Ramos (cell line): ENCODE measurements at regions not wholly inside any gene's neighbourhood (a gene's known extent, or its start where the extent isn't known, plus 50 kb on each side); places are given as distances from the start of the nearest gene placed in this dataset.

Experiments
- in situ Hi-C: fragments of 300-500 bp; cut with MboI; formaldehyde crosslinking; loops from one replicate; pipeline ENCODE4 v1.14.3; 2022; ENCODE audit warnings: low sequenced_read_pairs; ENCODE audit not compliant: unreplicated experiment

- in situ Hi-C loops: no loop called here
Observed at GRCh38 chr9:26264709-26265601, 586.7 kb upstream of the TUSC1 start.

- in situ Hi-C loops: no loop called here
Observed at GRCh38 chr9:26263478-26263877, 585.2 kb upstream of the TUSC1 start.

GRCh38 chr9:26262421-26263107 lies 584.3 kb upstream of the TUSC1 start:
- in situ Hi-C loops: no loop called here

DNA sequence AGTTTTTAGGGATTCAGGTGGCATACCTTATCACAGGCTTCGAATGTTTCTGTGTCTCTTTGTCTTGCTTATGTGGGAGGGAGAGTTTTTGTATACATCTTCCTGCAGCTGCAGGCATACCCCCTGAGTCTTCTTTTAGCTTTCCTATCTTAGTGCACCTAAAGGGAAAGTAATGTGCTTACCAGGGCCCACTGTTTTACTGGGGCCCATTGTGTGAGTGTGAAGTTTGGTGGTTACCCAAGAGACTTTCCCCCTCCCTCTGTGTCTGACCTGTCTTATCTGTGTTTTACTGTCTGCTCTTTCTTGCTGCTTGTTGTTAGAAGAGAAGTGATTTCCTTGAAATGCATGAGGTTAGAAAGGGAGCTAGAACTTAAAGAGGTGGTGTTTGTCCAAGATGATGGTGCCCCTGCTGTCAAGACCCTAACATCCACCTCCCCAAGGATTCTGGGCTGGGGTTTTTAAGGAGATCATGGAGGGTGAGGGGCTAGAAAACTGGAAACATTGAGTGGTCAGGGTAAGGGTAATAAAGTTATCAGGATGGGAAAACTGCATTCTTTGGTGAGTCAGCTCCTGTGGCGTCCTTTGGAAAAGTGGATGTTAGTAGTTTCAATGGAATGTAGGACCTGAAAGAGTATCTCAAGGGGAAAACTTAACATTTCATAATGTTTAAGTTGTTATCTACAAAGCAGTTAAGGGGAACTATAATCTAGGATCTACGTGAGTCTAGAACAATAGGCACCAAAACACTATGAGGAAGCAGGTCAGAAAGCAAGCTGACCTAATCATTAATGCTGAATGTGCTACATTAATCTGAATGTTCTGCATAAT lies 583.5 kb upstream of the TUSC1 start:
- in situ Hi-C loops: no loop called here

GRCh38 chr9:26260238-26260637 lies 582.0 kb upstream of the TUSC1 start:
- in situ Hi-C loops: no loop called here

DNA sequence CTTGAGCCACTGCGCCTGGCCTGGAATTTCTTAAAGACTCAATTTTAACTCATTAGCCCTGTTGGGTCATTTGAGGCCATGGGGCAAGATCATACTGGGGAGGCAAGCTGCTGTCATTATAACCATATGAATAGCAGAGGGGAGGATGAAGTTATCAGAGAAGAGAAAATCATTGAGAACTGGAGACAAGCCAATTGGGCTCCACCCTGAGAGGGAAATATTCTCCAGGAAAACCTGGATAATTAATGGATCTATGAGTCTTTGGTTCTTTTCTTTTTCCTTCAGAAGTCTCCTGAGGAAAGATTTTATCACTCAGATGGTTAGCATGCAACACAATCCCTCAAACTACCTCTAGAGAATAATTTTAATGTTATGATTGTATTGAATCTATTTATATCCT lies 569.6 kb upstream of the TUSC1 start:
- in situ Hi-C loops: no loop called here

- in situ Hi-C loops: no loop called here
Observed at GRCh38 chr9:26244661-26245451, 566.6 kb upstream of the TUSC1 start.

- in situ Hi-C loops: no loop called here
Observed at GRCh38 chr9:26243726-26244125, 565.5 kb upstream of the TUSC1 start.

DNA sequence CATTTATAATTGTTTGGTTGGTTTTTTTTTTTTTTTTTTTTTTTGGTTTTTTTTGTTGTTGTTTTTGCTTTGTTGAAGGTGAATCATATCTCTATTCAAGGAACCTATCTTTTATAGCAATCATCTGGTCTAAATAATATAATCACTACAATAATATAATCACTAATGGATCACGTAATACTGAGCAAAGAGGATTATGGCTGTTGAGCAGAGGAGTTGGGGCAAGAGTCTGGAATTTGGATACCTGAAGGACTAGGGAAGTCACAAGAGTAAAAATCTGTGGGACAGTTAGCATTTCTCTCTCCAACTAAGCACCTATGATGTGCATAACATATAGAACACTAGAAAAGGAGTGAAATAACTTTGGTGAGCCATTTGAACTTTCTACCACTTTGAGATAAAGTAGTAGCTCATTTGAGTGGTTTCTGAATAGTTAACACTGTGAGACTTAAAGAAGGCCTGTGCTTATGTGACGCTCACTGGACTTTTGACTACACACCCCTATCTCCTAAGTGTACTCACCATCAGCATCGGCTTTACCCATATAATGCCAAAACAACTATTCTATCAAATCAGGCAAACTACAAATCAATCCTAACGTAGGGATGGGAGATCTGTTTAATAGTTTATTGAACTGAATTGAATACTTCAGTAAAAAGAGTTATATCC lies 564.9 kb upstream of the TUSC1 start:
- in situ Hi-C loops: no loop called here

DNA sequence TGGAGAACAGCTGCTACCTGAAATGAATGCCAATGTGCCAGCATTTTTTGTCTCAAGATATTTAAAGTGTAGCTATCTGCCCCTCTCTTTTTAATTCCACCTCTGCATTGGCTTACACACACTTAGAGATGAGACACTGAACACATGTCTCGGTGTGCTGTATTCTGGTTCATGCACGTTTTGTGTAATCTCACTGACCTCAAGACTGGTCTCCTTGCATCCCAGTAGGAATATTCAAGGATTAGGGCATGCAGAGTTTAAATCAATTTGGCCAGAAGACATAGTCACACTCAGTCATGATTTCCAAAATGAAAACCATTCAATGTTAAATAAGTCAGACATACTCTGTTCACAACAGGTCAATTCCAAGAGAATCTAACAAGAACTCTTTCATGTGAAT lies 561.8 kb upstream of the TUSC1 start:
- in situ Hi-C loops: no loop called here

DNA sequence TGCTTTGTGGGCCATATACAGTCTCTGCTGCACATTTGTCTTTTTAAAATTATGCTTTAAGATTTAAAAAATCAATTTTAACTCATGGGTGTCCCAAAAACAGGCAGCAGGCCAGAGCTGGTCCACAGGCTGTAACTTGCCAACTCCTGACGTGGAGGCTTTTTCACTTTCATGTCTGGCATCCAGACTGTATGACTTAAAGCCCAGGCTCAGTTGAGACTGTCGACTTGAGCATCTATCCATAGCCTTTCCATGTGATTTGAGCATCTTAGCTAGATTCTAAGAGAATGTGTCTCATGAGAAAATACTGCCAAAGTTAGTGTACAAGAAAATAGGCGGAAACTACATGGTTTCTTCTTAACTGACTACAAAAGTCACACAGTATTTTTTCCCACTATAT lies 559.0 kb upstream of the TUSC1 start:
- in situ Hi-C loops: no loop called here

GRCh38 chr9:26234865-26235264 lies 556.6 kb upstream of the TUSC1 start:
- in situ Hi-C loops: no loop called here

GRCh38 chr9:26231391-26231790 lies 553.1 kb upstream of the TUSC1 start:
- in situ Hi-C loops: no loop called here

- in situ Hi-C loops: no loop called here
Observed at GRCh38 chr9:26229324-26230054, 551.2 kb upstream of the TUSC1 start.

DNA sequence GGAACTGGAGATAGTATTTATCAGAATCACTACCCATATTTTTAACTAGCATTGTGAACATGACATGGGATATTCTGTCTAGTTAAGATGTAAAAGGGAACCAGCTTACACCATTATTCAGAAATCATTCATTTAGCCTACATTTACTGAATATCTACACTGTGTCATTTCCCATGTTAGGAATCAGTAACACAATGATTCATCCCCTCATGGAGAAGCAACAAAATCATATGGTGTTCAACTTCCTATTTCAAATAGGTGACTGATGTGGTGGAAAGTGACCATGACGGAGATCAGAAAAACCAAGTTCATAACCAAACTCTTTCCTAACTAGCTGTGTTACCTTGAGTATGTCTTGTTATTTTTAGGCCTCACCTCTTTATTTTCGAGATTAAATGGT lies 550.0 kb upstream of the TUSC1 start:
- in situ Hi-C loops: no loop called here

DNA sequence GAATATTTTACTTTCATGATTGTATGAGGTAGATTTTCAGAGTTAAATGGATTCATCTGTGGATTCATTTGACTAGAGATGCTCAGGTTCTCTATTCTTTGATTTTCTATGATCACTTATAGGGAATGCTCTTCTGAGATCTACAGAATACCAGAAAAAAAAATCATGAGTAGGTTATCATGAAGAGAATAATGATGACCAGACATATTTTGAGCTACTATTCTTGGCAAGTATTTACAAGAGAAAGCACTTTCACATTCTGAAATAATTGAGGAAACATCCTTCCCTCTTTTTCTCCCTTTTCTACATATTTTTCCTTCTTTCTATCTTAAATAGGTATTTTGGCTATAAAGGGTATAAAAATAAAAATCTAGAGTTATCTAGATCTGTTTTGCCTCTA lies 543.0 kb upstream of the TUSC1 start:
- in situ Hi-C loops: no loop called here

DNA sequence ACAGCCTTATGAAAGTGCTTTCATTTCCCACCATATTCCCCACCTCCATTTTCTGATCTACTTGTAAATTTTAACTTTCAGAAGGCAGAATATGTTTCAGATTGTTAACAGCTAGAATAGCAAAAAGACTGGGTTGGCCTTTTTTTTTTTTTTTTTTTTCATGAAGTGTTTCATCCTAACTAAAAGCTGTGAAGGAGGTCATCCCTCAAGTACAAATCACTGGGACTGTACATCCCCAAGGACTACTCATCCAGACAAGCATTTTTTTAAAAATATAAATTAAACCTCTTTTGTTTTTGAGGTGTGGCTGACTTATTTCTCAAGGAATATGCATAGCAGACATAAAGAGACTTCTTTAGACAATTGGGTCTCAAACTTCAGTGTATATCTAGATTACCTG lies 542.1 kb upstream of the TUSC1 start:
- in situ Hi-C loops: no loop called here

- in situ Hi-C loops: no loop called here
Observed at GRCh38 chr9:26219961-26220360, 541.7 kb upstream of the TUSC1 start.

DNA sequence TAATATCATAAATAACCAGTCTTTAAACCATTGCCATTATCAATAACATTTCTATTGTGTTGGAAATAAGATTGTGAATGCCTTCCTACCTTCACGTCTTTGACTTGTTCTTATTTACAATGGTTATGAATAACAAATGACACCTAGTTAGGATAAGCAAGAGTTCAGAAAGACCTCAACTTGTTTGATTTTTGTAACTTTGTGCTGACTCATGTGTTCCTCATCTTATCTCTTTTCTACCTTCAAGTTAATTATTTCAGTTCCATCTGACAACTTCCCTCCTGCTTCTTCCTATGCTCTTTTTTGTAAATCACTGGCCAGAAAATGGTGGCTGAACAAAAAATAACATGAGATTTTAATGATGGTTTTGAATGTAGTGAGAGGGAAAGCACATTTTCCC lies 538.5 kb upstream of the TUSC1 start:
- in situ Hi-C loops: no loop called here
